ENCODE measurements at regions not wholly inside any gene's neighbourhood (a gene's known extent, or its start where the extent isn't known, plus 50 kb on each side); places are given as distances from the start of the nearest gene placed in this dataset.

DNA sequence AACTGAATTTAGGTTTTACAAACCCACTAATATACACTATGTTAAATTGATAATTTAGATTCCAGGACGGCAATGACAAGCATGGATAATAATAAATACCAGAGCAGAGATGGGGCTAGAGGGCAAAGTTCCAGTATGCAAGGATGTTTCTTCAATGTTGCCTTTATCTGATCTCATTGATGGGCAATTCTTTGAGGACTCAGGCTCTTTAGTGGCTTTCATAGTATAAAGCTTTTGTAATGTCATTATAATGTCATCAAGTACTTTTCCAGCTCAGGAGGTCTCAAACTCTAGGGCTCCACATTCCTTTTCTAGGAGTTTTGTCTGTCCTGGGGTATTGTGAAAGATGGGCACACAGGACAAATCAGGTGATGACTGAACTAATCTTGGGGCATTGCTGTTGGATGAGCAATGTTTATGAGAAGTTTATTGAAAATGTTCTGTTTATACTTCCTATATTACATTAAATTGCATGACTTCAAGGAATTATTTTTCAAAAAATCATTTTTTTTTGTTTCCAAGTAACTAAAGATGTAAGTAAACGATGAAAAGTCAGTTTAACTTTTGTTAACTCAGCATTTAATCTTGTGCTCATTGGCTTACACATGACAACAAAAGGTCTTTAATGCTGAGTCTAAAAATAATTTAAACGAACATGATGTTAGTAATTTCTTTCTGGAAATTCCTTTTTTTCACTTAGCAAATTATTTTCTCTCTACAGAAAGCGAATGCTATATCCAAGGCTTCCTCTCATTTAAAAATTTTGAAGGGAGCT, 116.4 kb downstream of the OXSM start:
- TF ChIP-seq, protein P1, sequence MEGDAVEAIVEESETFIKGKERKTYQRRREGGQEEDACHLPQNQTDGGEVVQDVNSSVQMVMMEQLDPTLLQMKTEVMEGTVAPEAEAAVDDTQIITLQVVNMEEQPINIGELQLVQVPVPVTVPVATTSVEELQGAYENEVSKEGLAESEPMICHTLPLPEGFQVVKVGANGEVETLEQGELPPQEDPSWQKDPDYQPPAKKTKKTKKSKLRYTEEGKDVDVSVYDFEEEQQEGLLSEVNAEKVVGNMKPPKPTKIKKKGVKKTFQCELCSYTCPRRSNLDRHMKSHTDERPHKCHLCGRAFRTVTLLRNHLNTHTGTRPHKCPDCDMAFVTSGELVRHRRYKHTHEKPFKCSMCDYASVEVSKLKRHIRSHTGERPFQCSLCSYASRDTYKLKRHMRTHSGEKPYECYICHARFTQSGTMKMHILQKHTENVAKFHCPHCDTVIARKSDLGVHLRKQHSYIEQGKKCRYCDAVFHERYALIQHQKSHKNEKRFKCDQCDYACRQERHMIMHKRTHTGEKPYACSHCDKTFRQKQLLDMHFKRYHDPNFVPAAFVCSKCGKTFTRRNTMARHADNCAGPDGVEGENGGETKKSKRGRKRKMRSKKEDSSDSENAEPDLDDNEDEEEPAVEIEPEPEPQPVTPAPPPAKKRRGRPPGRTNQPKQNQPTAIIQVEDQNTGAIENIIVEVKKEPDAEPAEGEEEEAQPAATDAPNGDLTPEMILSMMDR (IDR thresholded peaks at IDR 0.05): no peak
- TF ChIP-seq EZH2phosphoT487 (IDR thresholded peaks at IDR 0.05): no peak
